ENCODE measurements at regions not wholly inside any gene's neighbourhood (a gene's known extent, or its start where the extent isn't known, plus 50 kb on each side); places are given as distances from the start of the nearest gene placed in this dataset.

- no peak for DNase-seq (ENCODE audit: low spot score)
Measured at GRCh38 chr14:61192989-61193388, 88.1 kb downstream of the TMEM30B start.

GRCh38 chr14:61191733-61192132, 89.4 kb downstream of the TMEM30B start:
- DNase-seq (ENCODE audit: low spot score): no peak

GRCh38 chr14:61190341-61190740, 90.8 kb downstream of the TMEM30B start:
- DNase-seq (ENCODE audit: low spot score): no peak

DNA sequence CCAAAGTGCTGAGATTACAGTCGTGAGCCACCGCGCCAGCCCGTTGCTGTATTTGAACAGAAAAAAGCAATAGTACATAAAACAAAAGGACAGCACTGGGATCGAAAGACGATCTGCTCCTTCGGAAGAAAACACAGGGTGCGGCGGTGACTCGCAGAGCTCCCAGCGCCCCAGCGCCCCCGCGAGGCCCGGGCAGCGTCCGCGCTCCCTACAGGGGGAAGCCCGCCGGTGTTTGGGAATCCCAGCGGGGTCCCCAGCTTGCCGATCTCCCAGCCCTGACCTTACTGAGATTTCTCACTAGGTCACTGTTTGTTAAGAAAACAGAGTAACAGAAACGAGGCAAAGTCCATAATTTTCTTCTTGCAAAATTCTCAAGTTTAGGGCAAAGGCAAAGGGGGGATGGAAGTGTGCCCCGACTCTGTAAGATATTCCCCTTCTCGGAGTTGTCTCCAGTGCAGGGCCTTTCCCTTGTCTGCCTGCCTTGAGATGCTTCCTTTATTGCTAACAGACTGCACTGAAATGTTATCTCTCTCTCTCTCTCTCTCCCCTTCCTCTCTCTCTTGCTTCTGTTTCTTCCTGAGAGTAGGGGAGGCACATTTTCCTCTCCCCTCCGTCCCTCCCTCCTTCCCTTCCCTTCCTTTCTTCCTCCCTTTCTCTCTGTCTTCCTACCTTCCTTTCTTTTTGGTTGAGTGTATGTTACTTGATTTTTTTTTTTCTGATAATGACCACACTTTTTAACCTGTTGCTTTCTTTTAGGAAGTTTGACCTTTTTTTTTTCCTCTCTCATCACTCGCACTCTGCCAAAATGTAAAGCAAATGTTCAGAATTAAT, 91.9 kb downstream of the TMEM30B start:
- no peak for DNase-seq (ENCODE audit: low spot score)

- DNase-seq (ENCODE audit: low spot score): no peak
Measured at GRCh38 chr14:61188196-61188595, 92.9 kb downstream of the TMEM30B start.

DNA sequence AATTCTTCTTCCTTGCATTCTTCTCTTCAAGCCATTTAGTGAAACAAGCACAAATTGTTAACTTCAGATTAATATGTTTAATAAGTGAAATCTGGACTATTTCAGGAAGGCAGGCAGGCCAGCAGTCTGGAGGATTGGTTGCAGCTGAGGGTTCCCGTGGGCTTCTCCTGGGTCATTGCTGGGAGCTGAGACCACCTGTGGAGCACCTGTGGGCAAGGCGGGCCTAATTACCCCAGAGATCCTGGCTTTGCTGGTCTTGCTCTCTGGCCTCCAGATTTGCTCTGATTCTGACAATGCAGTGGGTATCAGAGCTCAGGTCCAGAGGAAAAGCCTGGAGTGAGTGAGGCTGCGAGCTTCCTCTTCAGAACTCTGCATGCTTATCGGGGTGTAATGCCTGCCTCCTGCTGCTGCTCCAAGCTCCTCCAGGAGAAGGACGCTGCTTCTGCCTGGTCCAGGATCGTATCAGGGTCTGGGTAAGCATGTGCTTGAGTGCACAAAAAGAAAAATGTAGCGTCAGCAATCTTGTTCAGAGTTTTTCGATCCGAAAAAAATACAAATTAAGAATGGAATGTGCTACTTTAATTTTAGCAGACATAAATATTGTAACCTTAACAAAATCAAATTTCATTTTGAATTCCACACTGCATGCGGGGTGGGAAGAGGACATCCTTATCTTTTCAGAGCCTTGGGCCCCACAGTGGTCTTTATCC, 93.8 kb downstream of the TMEM30B start:
- no peak for DNase-seq (ENCODE audit: low spot score)

GRCh38 chr14:61186341-61187195, 94.6 kb downstream of the TMEM30B start:
- no peak for DNase-seq (ENCODE audit: low spot score)

DNA sequence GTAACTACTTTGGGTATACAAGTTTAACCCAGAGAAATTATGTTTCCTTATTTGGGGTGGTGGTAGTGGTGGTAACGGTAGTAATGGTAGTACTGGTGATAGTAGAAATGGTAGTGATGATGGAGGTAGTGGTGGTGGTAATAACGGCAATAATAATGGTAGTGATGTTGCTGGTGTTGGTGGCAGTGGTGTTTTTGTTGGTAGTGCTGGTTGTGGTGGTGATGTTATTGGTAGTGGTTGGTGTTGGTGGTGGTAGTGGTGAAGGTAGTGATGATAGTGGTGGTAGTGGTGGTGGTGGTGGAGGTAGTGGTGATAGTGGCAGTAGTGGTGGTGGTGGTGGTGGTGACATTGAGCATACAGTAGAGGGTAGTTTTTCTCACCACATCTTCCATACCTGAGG, 95.6 kb downstream of the TMEM30B start:
- DNase-seq (ENCODE audit: low spot score): no peak

DNA sequence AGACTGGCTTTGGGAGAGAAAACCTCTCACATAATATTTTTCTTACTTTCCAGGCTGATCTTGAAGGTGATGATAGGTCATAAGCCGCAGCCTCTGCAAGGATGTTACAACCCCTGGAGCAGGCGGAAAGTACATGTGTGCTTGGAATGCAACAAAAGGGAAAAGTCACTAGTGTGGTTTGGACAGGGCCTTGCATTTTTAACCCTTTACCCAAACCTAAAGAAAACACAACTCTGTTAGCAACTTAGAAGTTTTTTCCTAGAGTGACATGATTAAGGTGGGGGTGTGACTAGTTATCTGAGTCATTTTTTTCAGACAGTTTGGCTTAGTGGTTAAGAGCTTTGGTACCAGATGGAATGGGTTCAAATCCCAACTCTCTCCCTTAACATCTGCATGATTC, 97.0 kb downstream of the TMEM30B start:
- no peak for DNase-seq (ENCODE audit: low spot score)

DNA sequence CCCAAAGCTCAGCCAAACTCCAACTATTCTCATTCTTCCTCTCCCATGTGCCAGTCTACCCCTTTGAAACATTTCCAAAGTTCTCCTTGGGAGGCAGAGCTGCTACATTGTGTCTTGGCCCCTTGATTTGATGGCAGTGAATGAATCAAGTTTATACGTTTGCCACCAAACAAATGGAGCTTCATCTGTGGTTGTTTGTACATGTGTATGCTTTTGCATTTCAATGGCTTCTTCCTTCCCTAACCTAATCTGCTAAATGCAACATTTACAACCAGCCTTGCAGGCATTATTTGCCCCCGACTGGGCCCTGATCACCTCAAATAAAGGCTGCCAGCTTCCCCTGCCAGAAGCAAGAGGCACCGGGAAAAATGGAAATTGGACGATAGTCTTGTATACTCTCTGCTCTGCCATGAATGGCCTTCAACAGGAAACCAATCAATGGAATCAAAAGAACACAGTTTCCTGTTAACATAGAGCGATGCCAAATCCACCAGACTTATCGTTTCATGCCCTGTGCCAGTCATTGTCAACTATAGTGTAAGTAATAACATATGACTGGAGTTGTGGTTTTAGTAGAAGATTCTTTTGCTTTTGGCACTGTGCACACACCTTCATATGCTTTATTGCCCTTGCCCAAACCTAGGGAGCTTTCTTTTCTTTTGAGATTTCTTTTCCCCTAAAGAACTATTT, 97.8 kb downstream of the TMEM30B start:
- DNase-seq (ENCODE audit: low spot score): no peak

DNA sequence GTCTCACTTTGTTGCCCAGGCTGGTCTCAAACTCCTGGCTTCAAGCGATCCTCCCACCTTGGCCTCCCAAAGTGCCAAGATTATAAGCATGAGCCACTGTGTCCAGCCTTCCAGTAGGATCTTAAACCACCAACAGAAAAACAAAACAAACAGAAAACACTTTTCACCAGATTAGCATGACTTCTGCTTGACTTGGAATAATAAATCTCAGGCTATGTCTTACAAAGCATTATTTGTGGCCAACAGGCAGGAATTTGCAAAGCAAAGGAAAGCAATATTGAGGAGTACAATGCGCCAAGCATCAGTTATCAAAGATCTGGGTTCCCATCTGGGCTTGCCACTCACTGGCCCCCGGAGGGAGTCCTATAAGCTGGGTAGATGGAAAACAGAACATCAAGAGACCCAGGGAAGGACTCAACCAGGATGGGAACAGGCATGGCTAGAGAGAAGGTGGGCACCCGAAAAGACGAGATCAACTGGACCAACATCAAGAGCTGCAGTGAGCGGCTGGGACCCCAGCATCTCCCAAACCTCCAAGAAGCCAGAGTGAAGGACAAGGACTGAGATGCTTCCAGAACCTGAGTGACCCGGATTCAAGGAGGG, 101.2 kb downstream of the TMEM30B start:
- DNase-seq (ENCODE audit: low spot score): no peak

GRCh38 chr14:61179061-61179690, 102.0 kb downstream of the TMEM30B start:
- no peak for DNase-seq (ENCODE audit: low spot score)

DNA sequence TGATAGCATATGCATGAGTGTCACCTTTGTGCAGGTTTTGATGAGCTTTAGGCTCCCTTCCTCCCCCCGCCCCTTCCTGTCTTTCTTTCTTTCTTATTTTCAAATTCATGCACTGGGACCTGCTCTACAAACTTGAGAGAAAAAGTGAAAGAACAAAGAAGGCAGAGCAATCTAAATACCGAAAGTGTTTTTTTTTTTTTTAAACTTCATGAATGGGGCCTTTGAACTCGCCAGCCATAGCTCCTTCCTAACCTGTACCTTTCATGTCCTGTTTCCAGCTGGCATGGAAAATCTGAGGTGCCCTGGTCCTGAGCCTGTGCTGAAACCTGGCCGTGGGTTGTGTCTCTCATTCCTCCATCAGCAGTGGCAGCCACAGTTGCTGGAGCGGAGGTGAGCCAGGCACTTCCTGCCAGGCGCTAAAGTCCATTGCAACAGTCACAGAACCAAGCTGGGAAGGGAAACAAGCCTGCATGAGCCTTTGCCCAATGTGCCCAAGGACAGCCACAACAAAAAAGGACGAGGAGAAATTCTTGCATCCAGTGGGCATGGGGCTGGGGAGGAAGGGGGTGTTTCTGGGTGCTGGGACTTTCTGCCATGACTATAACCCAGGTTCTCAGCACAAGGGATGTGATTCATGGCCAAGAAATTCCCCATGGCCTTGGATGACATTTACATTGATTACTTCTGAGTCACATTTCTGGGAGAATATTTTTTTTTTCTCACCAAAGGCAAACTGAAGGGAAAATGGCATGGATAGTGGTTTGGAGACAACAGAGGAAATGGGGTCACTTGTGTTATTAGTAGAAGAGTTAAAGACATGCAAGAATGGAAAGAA, 102.7 kb downstream of the TMEM30B start:
- DNase-seq (ENCODE audit: low spot score): no peak

- no peak for DNase-seq (ENCODE audit: low spot score)
Measured at GRCh38 chr14:61177279-61178225, 103.6 kb downstream of the TMEM30B start.

DNA sequence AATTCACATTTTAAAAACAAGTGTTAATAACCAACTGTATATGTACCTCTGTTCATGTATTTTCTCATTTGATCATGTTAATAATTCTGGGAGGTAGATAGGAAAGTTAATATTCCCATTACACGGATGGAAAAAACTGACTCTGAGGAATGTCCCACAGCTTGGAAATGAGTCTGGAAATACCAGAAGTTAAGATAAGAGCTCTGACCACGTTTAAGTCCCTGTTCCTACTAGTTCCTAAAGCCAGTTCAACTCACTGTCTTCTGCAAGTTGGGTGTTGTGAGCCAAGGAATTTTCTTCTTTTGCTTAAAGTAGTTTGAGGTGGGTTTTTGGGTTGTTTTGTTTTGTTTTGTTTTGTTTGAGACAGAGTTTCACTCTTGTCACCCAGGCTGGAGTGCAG, 104.5 kb downstream of the TMEM30B start:
- DNase-seq (ENCODE audit: low spot score): no peak

GRCh38 chr14:61174987-61175386, 106.2 kb downstream of the TMEM30B start:
- DNase-seq (ENCODE audit: low spot score): no peak

GRCh38 chr14:61174441-61174891, 106.7 kb downstream of the TMEM30B start:
- no peak for DNase-seq (ENCODE audit: low spot score)

DNA sequence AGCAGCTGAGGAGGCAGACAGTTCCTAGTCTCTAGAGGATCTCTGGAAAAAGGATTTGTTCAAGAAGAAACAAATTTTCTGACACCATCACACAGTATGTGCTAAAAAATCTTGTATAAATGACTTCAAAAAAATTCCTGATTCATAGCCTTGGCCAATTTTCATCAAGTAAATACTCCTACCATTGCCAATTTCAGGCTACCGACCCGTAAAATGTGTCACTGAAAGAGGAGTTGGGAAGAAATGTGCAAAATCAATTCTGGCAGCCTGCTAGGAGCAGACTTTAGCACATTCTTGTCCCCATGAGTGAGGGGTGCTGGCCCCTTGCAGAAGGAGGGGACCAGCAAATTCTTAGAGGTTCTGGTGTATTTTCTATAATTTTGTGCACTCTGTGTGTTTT, 109.4 kb downstream of the TMEM30B start:
- no peak for DNase-seq (ENCODE audit: low spot score)

GRCh38 chr14:61168141-61168540, 113.0 kb downstream of the TMEM30B start:
- DNase-seq (ENCODE audit: low spot score): no peak
